ENCODE measurements at regions not wholly inside any gene's neighbourhood (a gene's known extent, or its start where the extent isn't known, plus 50 kb on each side); places are given as distances from the start of the nearest gene placed in this dataset.
"Not testable (repeated sequence)": the region's sequence is repeated elsewhere in the genome, so short reads cannot be mapped to it uniquely, and the experiment has no call there.

- no peak for DNase-seq
Measured at GRCh38 chr4:129254526-129254925, 158.6 kb downstream of the C4orf33 start.

- no peak for DNase-seq
Measured at GRCh38 chr4:129261584-129261983, 165.6 kb downstream of the C4orf33 start.

- DNase-seq, result no peak
Measured at GRCh38 chr4:129264008-129264657, 168.2 kb downstream of the C4orf33 start.

GRCh38 chr4:129278868-129279267, 182.9 kb downstream of the C4orf33 start:
- DNase-seq, result no peak

GRCh38 chr4:129282293-129282692, 186.3 kb downstream of the C4orf33 start:
- no peak for DNase-seq

GRCh38 chr4:129292194-129292593, 196.2 kb downstream of the C4orf33 start:
- DNase-seq, result not testable (repeated sequence)

- no peak for DNase-seq
Measured at GRCh38 chr4:129314781-129315180, 218.8 kb downstream of the C4orf33 start.

- no peak for DNase-seq
Measured at GRCh38 chr4:129322920-129323319, 227.0 kb downstream of the C4orf33 start.

- DNase-seq, result no peak
Measured at GRCh38 chr4:129323658-129324057, 227.7 kb downstream of the C4orf33 start.

- no peak for DNase-seq
Measured at GRCh38 chr4:129326571-129327460, 230.9 kb downstream of the C4orf33 start.

GRCh38 chr4:129327637-129328036, 231.7 kb downstream of the C4orf33 start:
- no peak for DNase-seq

GRCh38 chr4:129328162-129328561, 232.2 kb downstream of the C4orf33 start:
- no peak for DNase-seq

- no peak for DNase-seq
Measured at GRCh38 chr4:129334136-129334535, 238.2 kb downstream of the C4orf33 start.

- no peak for DNase-seq
Measured at GRCh38 chr4:129335276-129335675, 239.3 kb downstream of the C4orf33 start.

GRCh38 chr4:129335818-129336217, 239.9 kb downstream of the C4orf33 start:
- DNase-seq, result no peak

GRCh38 chr4:129336457-129337227, 240.7 kb downstream of the C4orf33 start:
- no peak for DNase-seq

- DNase-seq, result no peak
Measured at GRCh38 chr4:129337228-129337620, 241.3 kb downstream of the C4orf33 start.

- DNase-seq, result no peak
Measured at GRCh38 chr4:129342819-129343408, 247.0 kb downstream of the C4orf33 start.

- peak; percentile 56 for DNase-seq
Measured at GRCh38 chr4:129344058-129344457, 248.1 kb downstream of the C4orf33 start.

- DNase-seq, result no peak
Measured at GRCh38 chr4:129345609-129346008, 249.7 kb downstream of the C4orf33 start.

- DNase-seq, result no peak
Measured at GRCh38 chr4:129346036-129346435, 250.1 kb downstream of the C4orf33 start.

- no peak for DNase-seq
Measured at GRCh38 chr4:129346734-129347133, 250.8 kb downstream of the C4orf33 start.
